Hepatocyte (in vitro differentiated cells): ENCODE measurements at regions not wholly inside any gene's neighbourhood (a gene's known extent, or its start where the extent isn't known, plus 50 kb on each side); places are given as distances from the start of the nearest gene placed in this dataset.

Experiments used
- EZH2 ChIP-seq: fragments of 200-600 bp; sonication (generic); IDR thresholded peaks from 2 replicates; pipeline ENCODE4 v1.6.1; 2016; ENCODE audit warnings: antibody characterized with exemption, mild to moderate bottlenecking, borderline replicate concordance
- TF ChIP-seq, protein P1 (sequence below): fragments of 200-600 bp; sonication (generic); IDR thresholded peaks from 2 replicates; pipeline ENCODE4 v1.5.1; 2016; ENCODE audit warnings: antibody characterized with exemption, mild to moderate bottlenecking; ENCODE audit not compliant: poor library complexity

GRCh38 chr7:16078076-16078952 is 343.0 kb downstream of the CRPPA start:
- TF ChIP-seq, protein P1, sequence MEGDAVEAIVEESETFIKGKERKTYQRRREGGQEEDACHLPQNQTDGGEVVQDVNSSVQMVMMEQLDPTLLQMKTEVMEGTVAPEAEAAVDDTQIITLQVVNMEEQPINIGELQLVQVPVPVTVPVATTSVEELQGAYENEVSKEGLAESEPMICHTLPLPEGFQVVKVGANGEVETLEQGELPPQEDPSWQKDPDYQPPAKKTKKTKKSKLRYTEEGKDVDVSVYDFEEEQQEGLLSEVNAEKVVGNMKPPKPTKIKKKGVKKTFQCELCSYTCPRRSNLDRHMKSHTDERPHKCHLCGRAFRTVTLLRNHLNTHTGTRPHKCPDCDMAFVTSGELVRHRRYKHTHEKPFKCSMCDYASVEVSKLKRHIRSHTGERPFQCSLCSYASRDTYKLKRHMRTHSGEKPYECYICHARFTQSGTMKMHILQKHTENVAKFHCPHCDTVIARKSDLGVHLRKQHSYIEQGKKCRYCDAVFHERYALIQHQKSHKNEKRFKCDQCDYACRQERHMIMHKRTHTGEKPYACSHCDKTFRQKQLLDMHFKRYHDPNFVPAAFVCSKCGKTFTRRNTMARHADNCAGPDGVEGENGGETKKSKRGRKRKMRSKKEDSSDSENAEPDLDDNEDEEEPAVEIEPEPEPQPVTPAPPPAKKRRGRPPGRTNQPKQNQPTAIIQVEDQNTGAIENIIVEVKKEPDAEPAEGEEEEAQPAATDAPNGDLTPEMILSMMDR = peak; percentile 80
- TF ChIP-seq EZH2 = no peak
